NCI-H774 (cell line): ENCODE measurements at regions not wholly inside any gene's neighbourhood (a gene's known extent, or its start where the extent isn't known, plus 50 kb on each side); places are given as distances from the start of the nearest gene placed in this dataset.

Source experiments
- DNase-seq: peaks from one replicate; lab custom pipeline; 2025; lab: John Stamatoyannopoulos, UW

DNA sequence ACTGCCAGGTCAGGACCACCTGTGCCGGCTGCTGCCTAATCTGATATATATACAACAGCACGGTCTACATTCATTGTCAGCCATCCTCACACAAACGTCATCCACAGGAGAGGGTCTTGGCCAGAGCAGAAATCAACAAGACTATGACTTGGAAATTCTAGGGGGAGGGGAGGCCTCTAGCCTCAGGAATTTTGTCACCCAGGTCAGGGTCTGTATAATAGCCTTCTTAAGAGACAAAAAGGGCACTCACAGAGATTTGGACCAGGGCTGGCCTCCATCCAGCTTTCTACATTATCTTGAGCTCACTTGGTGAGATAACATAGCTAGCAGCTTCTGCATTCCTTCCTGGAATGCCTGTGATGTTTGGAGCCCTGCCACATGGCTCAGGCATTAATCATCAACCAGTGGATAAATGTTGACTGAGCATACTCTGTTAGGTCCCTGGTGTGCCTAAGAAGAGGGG lies 50.4 kb upstream of the CTIF start:
- DNase-seq, result no peak

DNA sequence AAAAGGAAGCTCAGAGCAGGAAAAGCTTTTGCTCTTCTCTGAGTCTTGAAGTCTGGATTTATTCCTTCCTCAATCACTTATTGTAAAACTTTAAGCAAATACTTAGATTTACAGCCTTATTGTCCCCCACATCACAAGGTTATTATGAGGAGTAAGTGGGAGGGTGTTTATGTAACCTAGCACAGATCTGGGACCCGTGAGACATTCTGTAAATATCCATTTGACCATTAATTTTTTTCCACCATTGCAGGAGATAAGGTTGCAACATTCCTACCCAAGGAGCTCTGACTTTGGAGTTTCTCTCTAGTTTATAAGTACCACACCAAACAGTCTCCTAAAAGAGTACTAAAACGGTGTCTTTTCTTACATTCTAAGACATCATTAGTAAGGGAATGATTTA lies 52.1 kb upstream of the CTIF start:
- DNase-seq, result no peak

DNA sequence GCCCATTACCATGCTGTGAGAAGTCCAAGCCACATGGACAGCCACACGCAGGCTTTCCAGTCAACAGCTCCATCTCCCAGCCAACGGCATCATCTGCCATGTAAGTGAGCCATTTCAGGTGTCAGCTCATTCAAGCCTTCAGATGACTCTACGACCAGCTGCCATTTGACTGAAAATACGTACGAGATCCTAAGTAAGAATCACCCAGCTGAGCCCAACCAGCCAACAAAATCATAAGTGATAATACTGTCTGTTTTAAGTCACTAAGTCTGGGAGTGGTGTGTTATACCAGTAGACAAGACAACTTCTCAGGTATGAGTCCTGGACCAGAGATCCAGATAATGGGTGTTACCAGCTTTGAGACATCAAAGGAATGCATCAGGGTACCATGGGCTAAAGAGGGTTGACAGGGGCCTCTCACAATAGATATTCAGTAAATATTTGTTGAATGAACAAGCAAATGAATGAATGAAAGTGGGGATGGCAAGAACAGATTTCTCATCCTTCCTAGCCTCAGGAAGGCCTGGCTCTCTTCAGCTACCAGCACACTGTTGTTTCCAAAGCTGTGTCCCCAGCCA lies 52.9 kb upstream of the CTIF start:
- no peak for DNase-seq

GRCh38 chr18:48481092-48481491 lies 57.7 kb upstream of the CTIF start:
- DNase-seq, result no peak

DNA sequence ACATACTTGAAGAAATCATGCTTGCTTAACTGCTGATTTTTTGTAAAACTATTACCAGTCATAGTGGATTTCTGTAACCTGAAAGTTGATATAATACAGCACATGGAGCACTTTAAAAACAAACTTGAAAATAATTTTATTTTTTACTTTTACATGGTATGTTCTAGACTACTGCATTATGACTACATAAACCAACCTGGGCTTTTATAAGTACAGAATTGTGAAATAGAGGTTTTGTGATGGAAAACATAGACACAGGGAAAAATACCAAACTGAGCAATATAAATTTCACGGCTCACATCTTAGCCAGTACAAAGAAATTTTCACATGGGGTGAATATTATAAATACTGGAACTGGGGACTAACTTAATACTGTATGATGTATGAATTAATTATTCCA lies 59.3 kb upstream of the CTIF start:
- DNase-seq, result no peak

DNA sequence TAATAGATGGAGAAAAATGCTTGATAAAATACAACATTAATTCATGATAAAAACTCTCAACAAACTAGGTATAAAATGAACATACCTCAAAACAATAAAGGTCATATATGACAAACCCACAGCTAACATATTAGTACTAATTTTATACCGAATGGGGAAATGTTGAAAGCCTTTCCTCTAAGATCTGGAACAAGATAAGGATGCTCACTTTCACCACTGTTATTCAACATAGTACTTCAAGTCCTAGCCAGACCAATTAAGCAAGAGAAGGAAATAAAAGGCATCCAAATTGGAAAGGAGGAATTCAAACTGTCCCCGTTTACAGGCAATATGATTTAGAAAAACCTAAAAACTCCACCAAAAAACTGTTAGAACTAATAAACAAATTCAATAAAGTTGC lies 61.5 kb upstream of the CTIF start:
- DNase-seq, result no peak

DNA sequence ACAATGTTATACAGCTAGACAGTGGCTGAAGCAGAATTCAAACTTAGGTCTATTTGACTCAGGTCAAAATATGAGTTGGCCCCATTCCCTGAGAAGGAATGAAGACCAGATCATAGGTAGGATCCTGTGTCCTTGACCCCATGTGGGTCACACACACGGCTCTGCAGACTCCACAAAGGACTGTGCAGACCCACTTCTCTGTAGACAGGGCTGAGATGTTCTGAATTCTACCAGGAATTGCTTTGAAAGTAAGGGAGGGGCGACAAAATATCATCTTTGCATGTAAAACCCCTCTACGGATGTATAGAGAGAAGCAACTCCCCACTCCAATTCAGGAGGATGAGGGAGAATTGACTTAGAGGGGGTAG lies 62.3 kb upstream of the CTIF start:
- no peak for DNase-seq

- DNase-seq, result peak; percentile 43
Observed at GRCh38 chr18:48475635-48476549, 62.9 kb upstream of the CTIF start.

DNA sequence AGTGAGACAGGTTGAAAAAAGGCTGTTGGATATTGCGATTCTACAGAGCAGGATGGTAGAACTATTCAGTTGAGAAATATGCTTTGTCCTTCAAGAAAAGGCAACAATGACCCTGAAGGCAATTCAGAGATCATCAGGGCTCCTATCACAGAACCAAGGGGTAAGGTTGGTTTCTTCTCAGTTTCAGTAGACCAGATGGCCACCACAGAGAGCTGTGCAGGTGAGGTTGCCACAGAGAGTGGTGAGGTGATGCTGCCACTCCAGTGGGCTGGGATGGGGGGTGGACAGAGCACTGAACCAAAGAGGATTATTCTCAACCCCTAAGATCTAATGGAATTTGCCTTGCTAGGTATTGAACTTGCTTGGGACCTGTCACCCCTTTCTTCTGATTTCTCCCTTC lies 64.6 kb upstream of the ZBTB7C start:
- no peak for DNase-seq

DNA sequence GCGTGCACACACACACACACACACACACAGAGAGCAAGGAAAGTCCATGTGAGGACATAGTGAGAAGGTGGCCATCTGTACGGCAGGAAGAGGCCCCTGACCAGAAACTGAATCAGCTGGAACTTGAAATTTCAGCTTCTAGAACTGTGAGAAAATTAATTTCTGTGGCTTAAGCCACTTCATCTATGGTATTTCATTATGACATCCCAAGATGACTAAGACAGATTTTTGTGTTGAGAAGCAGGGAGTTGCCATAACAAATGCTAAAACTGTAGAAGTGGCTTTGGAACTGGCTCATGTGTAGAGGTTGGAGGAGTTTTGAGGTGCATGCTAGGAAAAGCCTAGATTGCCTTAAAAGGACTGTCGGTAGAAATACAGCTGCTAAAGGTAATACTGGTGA lies 63.4 kb upstream of the ZBTB7C start:
- DNase-seq, result no peak

DNA sequence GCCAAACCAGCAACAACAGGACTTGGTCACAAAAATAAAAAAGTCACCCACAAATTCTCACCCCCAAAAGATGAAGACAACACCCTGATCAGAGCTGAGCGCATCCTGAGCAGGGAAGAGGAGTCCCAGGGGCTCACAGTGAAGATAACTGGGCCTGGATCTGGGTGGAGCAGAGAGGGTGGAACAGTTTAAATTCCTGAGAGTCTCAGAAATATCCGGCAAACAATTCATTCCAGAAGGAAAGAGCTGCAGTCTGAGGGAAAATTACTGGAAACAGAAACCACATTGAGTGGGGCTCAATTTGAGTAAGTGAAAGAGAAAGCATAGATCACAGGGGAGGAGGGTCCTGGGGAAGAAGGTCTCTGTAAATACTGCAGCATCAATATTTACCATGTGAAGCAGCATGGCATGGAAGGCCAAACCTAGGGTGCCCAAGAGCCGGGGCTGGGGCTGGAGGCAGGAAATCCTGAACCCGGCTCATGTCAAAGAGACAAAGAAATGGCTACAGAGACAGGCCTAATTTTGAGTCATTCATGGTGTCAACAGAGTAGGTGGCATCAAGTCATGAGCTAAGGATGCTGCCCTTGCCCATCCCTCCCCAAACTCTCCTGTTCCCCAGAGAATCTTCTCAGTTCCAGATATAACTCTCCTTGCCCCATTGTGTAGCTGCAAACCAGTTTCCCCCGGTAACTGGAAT lies 61.4 kb upstream of the ZBTB7C start:
- no peak for DNase-seq

GRCh38 chr18:48468151-48468550 lies 59.0 kb upstream of the ZBTB7C start:
- no peak for DNase-seq

GRCh38 chr18:48467231-48467630 lies 58.0 kb upstream of the ZBTB7C start:
- no peak for DNase-seq

DNA sequence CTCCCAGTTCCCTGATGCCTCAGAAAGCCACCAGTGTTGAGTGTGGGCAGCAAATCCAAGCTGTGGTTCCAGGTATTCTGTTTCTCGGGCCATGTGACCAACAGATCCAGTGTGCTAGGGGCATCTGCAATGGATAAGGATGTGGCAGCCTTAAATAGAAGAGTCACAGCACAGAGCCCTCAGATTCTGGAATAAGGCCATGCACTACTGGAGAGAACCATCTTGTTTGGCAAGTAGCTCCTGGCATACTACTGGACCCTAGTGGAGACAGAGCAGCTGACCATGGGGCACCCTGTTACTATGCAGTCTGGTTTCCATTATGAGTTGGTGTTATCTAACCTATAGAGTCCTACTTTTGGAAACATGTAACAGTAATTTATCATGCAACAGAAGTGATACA lies 53.3 kb upstream of the ZBTB7C start:
- DNase-seq, result no peak

DNA sequence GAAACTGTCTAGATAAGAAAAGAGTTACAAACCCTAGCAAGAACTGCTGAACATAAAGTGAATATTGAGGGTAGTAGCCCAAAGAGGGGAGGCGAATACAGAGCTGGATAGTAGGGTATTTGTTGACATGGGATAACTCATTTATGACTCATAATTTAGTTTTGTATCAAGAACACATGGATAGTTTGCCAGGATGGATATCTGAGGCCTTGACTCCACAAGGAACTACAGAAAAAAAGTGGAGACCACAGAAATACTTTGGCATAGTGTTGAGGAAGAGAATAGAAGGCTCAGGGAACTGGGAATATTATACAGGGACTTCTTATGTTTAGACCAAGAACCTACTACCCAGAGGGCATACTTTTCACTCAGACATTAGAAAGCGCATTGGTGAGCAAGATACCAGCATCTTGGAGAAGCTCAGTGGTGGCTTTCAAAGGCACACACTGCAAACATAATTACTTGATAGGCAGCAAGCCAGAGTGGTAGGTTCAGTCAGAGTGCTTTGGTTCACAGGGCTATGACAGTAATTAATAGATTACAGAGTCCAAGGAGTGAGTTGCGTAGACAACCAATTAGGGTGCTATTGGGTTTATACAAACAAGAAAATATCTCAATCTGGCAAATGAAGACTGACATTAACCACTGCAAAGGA lies 51.9 kb upstream of the ZBTB7C start:
- no peak for DNase-seq

GRCh38 chr18:48459465-48459864 lies 50.3 kb upstream of the ZBTB7C start:
- DNase-seq, result no peak

- no peak for DNase-seq
Observed at GRCh38 chr18:48459016-48459415, 49.8 kb upstream of the ZBTB7C start.
